Stomach (tissue), 8 donors: ENCODE measurements at regions not wholly inside any gene's neighbourhood (a gene's known extent, or its start where the extent isn't known, plus 50 kb on each side); places are given as distances from the start of the nearest gene placed in this dataset.

Experiments used
- DNase-seq, 2 donors: peaks; one replicate each; pipeline versions ENCODE4 v3.0.0 to v3.0.0-alpha.2; 2013 to 2019
- H3K27ac ChIP-seq, 5 donors: fragments of 200-600 bp in 4 of 5; sonication (generic) in 4 of 5; one replicate each; pipeline ENCODE4 v1.5.1; 2013 to 2019; ENCODE audit warnings: mild to moderate bottlenecking in 1 of 5, moderate library complexity in 1 of 5
- H3K27me3 ChIP-seq, 3 donors: fragments of 200-600 bp; sonication (generic); one replicate each; pipeline ENCODE4 v1.5.1; 2017 to 2019; ENCODE audit warnings: mixed run types in 1 of 3
- H3K36me3 ChIP-seq, 4 donors: fragments of 200-600 bp; sonication (generic); 1 replicate in 3 of 4; 2 replicates in 1 of 4; pipeline ENCODE4 v1.5.1; 2016 to 2019
- H3K4me1 ChIP-seq, 4 donors: fragments of 200-600 bp; sonication (generic); one replicate each; pipeline ENCODE4 v1.5.1; 2016 to 2019
- H3K4me3 ChIP-seq, 4 donors: fragments of 200-600 bp; sonication (generic) in 3 of 4; one replicate each; pipeline ENCODE4 v1.5.1; 2016 to 2019; ENCODE audit warnings: mild to moderate bottlenecking in 1 of 4
- H3K9me3 ChIP-seq, 4 donors: fragments of 200-600 bp; sonication (generic); one replicate each; pipeline ENCODE4 v1.5.1; 2016 to 2019
- CTCF ChIP-seq, 7 experiments: fragments of 450-650 bp in 4 of 7; fragments of 200-600 bp in 3 of 7; sonication (generic) in 3 of 7; IDR thresholded peaks; one replicate each; pipeline ENCODE4 v1.5.1; 2016 to 2019; ENCODE audit warnings: antibody characterized with exemption in 7 of 7, control low read depth in 2 of 7, mild to moderate bottlenecking in 1 of 7
- EP300 ChIP-seq: sonication (generic); formaldehyde crosslinking; IDR thresholded peaks from one replicate; pipeline ENCODE4 v1.6.1; 2017; ENCODE audit warnings: antibody characterized with exemption
- POLR2A ChIP-seq, 4 donors: fragments of 450-650 bp; IDR thresholded peaks; one replicate each; pipeline ENCODE4 v1.6.1; 2016; ENCODE audit warnings: antibody characterized with exemption in 4 of 4, control low read depth in 2 of 4, mild to moderate bottlenecking in 1 of 4, moderate library complexity in 1 of 4
- POLR2AphosphoS5 ChIP-seq, 3 donors: sonication (generic); formaldehyde crosslinking; IDR thresholded peaks; one replicate each; pipeline ENCODE4 v1.6.1; 2016; ENCODE audit warnings: antibody characterized with exemption in 3 of 3
- WGBS, 5 donors: extraction: QIAGEN DNeasy Blood & Tissue Kit in 3 of 5; methylation state at CpG; one replicate each; pipeline versions ENCODE4 v1.1.5 to v1.1.7; 2013 to 2018; 5-methylcytosine and 5-hydroxymethylcytosine counted together
- intact Hi-C: fragments of 100-400 bp; cut with DNase I; formaldehyde crosslinking; loops from one replicate; pipeline ENCODE4 v1.15.1; 2023; ENCODE audit warnings: low total_unique reads
- donor health status: healthy with polysubstance abuse.
- donor health status: Bipolar disorder and iron deficiency.
- donor health status: healthy.

- no peak for DNase-seq
- Histone ChIP-seq H3K27me3 (peaks cover 0 to 29% (median 0%) of the 10 kb centered on the region in 3 donors), H3K4me1 (no peaks in the 10 kb centered on the region), H3K4me3 (no peak overlapping the region), H3K36me3 (no peaks in the 10 kb centered on the region), H3K27ac (no peak overlapping the region), H3K9me3 (no peaks in the 10 kb centered on the region)
- TF ChIP-seq POLR2AphosphoS5 (IDR thresholded peaks at IDR 0.05) (no peak), POLR2A (IDR thresholded peaks at IDR 0.05) (no peak), CTCF (IDR thresholded peaks at IDR 0.05) (no peak), EP300 (no peak)
- intact Hi-C loops = no loop called here
- 44 to 58% (median 50%) methylated on average over 3 of the region's 3 CpGs for WGBS, 5 donors
Observed at GRCh38 chr6:100105138-100105537, 111.1 kb upstream of the MCHR2 start.

- TF ChIP-seq POLR2A (IDR thresholded peaks at IDR 0.05) (no peak), CTCF (IDR thresholded peaks at IDR 0.05) (no peak), POLR2AphosphoS5 (IDR thresholded peaks at IDR 0.05) (no peak), EP300 (no peak)
- intact Hi-C loops = no loop called here
- WGBS, 5 donors = 80 to 91% (median 86%) methylated on average over 2 of the region's 2 CpGs
Observed at GRCh38 chr6:100103931-100104330, 109.9 kb upstream of the MCHR2 start.

GRCh38 chr6:100103194-100103593 lies 109.2 kb upstream of the MCHR2 start:
- Histone ChIP-seq H3K4me3 (no peak overlapping the region), H3K36me3 (no peaks in the 10 kb centered on the region), H3K9me3 (no peaks in the 10 kb centered on the region), H3K4me1 (no peaks in the 10 kb centered on the region), H3K27me3 (peaks cover 0 to 29% (median 0%) of the 10 kb centered on the region in 3 donors), H3K27ac (no peak overlapping the region)
- 76 to 85% (median 81%) methylated on average over 3 of the region's 3 CpGs for WGBS, 5 donors
- intact Hi-C loops = no loop called here
- TF ChIP-seq POLR2AphosphoS5 (IDR thresholded peaks at IDR 0.05) = no peak
- no peak for TF ChIP-seq EP300
- TF ChIP-seq POLR2A (IDR thresholded peaks at IDR 0.05) = no peak
- DNase-seq = no peak

More at GRCh38 chr6:100103931-100104330, 109.9 kb upstream of the MCHR2 start:
- Histone ChIP-seq H3K4me1 (no peaks in the 10 kb centered on the region), H3K36me3 (no peaks in the 10 kb centered on the region), H3K27me3 (peaks cover 0 to 29% (median 0%) of the 10 kb centered on the region in 3 donors), H3K27ac (no peak overlapping the region), H3K9me3 (no peaks in the 10 kb centered on the region), H3K4me3 (no peak overlapping the region)
- no peak for DNase-seq

GRCh38 chr6:100101644-100102043 lies 107.6 kb upstream of the MCHR2 start:
- Histone ChIP-seq H3K27me3 (peaks cover 0 to 39% (median 0%) of the 10 kb centered on the region in 3 donors), H3K27ac (no peak overlapping the region), H3K4me1 (no peaks in the 10 kb centered on the region), H3K9me3 (no peaks in the 10 kb centered on the region), H3K36me3 (no peaks in the 10 kb centered on the region), H3K4me3 (no peak overlapping the region)
- TF ChIP-seq POLR2AphosphoS5 (IDR thresholded peaks at IDR 0.05) = no peak
- TF ChIP-seq CTCF (IDR thresholded peaks at IDR 0.05) = no peak
- no peak for TF ChIP-seq EP300
- no peak for TF ChIP-seq POLR2A (IDR thresholded peaks at IDR 0.05)
- WGBS, 5 donors = 70 to 78% (median 75%) methylated on average over 3 of the region's 3 CpGs
- no peak for DNase-seq
- intact Hi-C loops = no loop called here

- TF ChIP-seq EP300 = no peak
- TF ChIP-seq CTCF (IDR thresholded peaks at IDR 0.05) = no peak
- TF ChIP-seq POLR2A (IDR thresholded peaks at IDR 0.05) = no peak
- TF ChIP-seq POLR2AphosphoS5 (IDR thresholded peaks at IDR 0.05) = no peak
- no peak for DNase-seq
- no peak overlapping the region for H3K4me3 ChIP-seq
- H3K36me3 ChIP-seq = no peaks in the 10 kb centered on the region
- intact Hi-C loops = no loop called here
- H3K27ac ChIP-seq = no peak overlapping the region
- H3K27me3 ChIP-seq = peaks cover 0 to 31% (median 0%) of the 10 kb centered on the region in 3 donors
- no peaks in the 10 kb centered on the region for H3K9me3 ChIP-seq
- H3K4me1 ChIP-seq = no peaks in the 10 kb centered on the region
Observed at GRCh38 chr6:100100776-100101175, 106.8 kb upstream of the MCHR2 start.
